ENCODE measurements at regions not wholly inside any gene's neighbourhood (a gene's known extent, or its start where the extent isn't known, plus 50 kb on each side); places are given as distances from the start of the nearest gene placed in this dataset.
"Not testable (repeated sequence)": the region's sequence is repeated elsewhere in the genome, so short reads cannot be mapped to it uniquely, and the experiment has no call there.

GRCh38 chr1:229710746-229711145 lies 84.7 kb downstream of the URB2 start:
- DNase-seq (ENCODE audit: low spot score) = no peak

GRCh38 chr1:229714306-229714705 lies 88.3 kb downstream of the URB2 start:
- DNase-seq (ENCODE audit: low spot score) = no peak

- DNase-seq (ENCODE audit: low spot score) = no peak
These were observed 89.0 kb downstream of the URB2 start for GRCh38 chr1:229714964-229715603.

- no peak for DNase-seq (ENCODE audit: low spot score)
These were observed 90.0 kb downstream of the URB2 start for GRCh38 chr1:229716069-229716468.

- DNase-seq (ENCODE audit: low spot score) = peak; percentile 14
These were observed 90.7 kb downstream of the URB2 start for GRCh38 chr1:229716704-229717103.

GRCh38 chr1:229717786-229718576 lies 91.9 kb downstream of the URB2 start:
- DNase-seq (ENCODE audit: low spot score) = no peak

GRCh38 chr1:229726061-229726460 lies 100.0 kb downstream of the URB2 start:
- no peak for DNase-seq (ENCODE audit: low spot score)

- DNase-seq (ENCODE audit: low spot score) = no peak
These were observed 103.9 kb downstream of the URB2 start for GRCh38 chr1:229729916-229730315.

GRCh38 chr1:229730573-229730972 lies 104.5 kb downstream of the URB2 start:
- DNase-seq (ENCODE audit: low spot score) = no peak

GRCh38 chr1:229732061-229732460 lies 106.0 kb downstream of the URB2 start:
- DNase-seq (ENCODE audit: low spot score) = no peak

- no peak for DNase-seq (ENCODE audit: low spot score)
These were observed 110.3 kb downstream of the URB2 start for GRCh38 chr1:229736376-229736775.

- not testable (repeated sequence) for DNase-seq (ENCODE audit: low spot score)
These were observed 116.6 kb downstream of the URB2 start for GRCh38 chr1:229742614-229743013.

- DNase-seq (ENCODE audit: low spot score) = no peak
These were observed 123.9 kb downstream of the URB2 start for GRCh38 chr1:229749992-229750391.

GRCh38 chr1:229751610-229752009 lies 125.6 kb downstream of the URB2 start:
- DNase-seq (ENCODE audit: low spot score) = no peak

GRCh38 chr1:229752679-229753078 lies 126.6 kb downstream of the URB2 start:
- no peak for DNase-seq (ENCODE audit: low spot score)

- no peak for DNase-seq (ENCODE audit: low spot score)
These were observed 127.9 kb downstream of the URB2 start for GRCh38 chr1:229753764-229754551.

- no peak for DNase-seq (ENCODE audit: low spot score)
These were observed 130.6 kb downstream of the URB2 start for GRCh38 chr1:229756666-229757065.

GRCh38 chr1:229757226-229757625 lies 131.2 kb downstream of the URB2 start:
- no peak for DNase-seq (ENCODE audit: low spot score)

- no peak for DNase-seq (ENCODE audit: low spot score)
These were observed 132.3 kb downstream of the URB2 start for GRCh38 chr1:229758101-229759036.

- DNase-seq (ENCODE audit: low spot score) = no peak
These were observed 133.0 kb downstream of the URB2 start for GRCh38 chr1:229759037-229759435.

- no peak for DNase-seq (ENCODE audit: low spot score)
These were observed 133.5 kb downstream of the URB2 start for GRCh38 chr1:229759586-229759985.

Data from globus pallidus (tissue), 1 donor.